CD14-positive monocyte (primary cell): ENCODE measurements at regions not wholly inside any gene's neighbourhood (a gene's known extent, or its start where the extent isn't known, plus 50 kb on each side); places are given as distances from the start of the nearest gene placed in this dataset.

Experiments used
- DNase-seq, 3 donors: peaks; one replicate each; pipeline ENCODE4 v3.0.0-alpha.2; 2011 to 2022
- H2AFZ ChIP-seq: 2 replicates; pipeline ENCODE4 v1.6.0; 2012; ENCODE audit warnings: mild to moderate bottlenecking, low read depth, low read length, inconsistent platforms; ENCODE audit not compliant: insufficient read depth, poor library complexity, severe bottlenecking
- H3K27ac ChIP-seq, 2 donors: 1 replicate in 1 of 2; 2 replicates in 1 of 2; pipeline ENCODE4 v1.5.1; 2012 to 2013; ENCODE audit warnings: low read length in 2 of 2, control low read depth in 1 of 2, inconsistent platforms in 1 of 2, low read depth in 1 of 2, mild to moderate bottlenecking in 1 of 2
- H3K27me3 ChIP-seq, 2 donors: one replicate each; pipeline versions ENCODE4 v1.6.0 to v1.6.1; 2011 to 2013; ENCODE audit warnings: low read length in 2 of 2; ENCODE audit not compliant: control insufficient read depth in 2 of 2, insufficient read depth in 2 of 2
- H3K36me3 ChIP-seq, 2 donors: replicated peaks in 1 of 2; 1 replicate in 1 of 2; 2 replicates in 1 of 2; pipeline versions ENCODE4 v1.5.1 to v1.6.1; 2012 to 2013; ENCODE audit warnings: low read length in 2 of 2, control low read depth in 1 of 2, inconsistent platforms in 1 of 2, mild to moderate bottlenecking in 1 of 2; ENCODE audit not compliant: insufficient read depth in 2 of 2, control insufficient read depth in 1 of 2
- H3K4me1 ChIP-seq, 2 donors: 1 replicate in 1 of 2; 2 replicates in 1 of 2; pipeline versions ENCODE4 v1.5.1 to v1.6.1; 2012 to 2013; ENCODE audit warnings: low read length in 2 of 2, control low read depth in 1 of 2, inconsistent platforms in 1 of 2, mild to moderate bottlenecking in 1 of 2, moderate library complexity in 1 of 2; ENCODE audit not compliant: insufficient read depth in 2 of 2, control insufficient read depth in 1 of 2
- H3K4me2 ChIP-seq: replicated peaks from 2 replicates; pipeline ENCODE3; 2012; ENCODE audit warnings: low read length, moderate library complexity, mild to moderate bottlenecking; ENCODE audit not compliant: poor library complexity, severe bottlenecking; ENCODE audit errors: extremely low read depth
- H3K4me3 ChIP-seq, 3 experiments: fragments of 200-600 bp in 1 of 3; sonication (generic) in 1 of 3; replicated peaks in 1 of 3; 1 replicate in 2 of 3; 2 replicates in 1 of 3; pipeline ENCODE4 v1.5.1; 2011 to 2013; ENCODE audit warnings: low read length in 3 of 3, mild to moderate bottlenecking in 3 of 3, control low read depth in 2 of 3, low read depth in 2 of 3, inconsistent platforms in 1 of 3, moderate library complexity in 1 of 3
- H3K79me2 ChIP-seq: 2 replicates; pipeline ENCODE4 v1.6.0; 2012; ENCODE audit warnings: mild to moderate bottlenecking, control low read depth, inconsistent platforms, low read length, moderate library complexity; ENCODE audit not compliant: insufficient read depth
- H3K9ac ChIP-seq: 2 replicates; pipeline ENCODE4 v1.6.0; 2017; ENCODE audit warnings: low read length, mild to moderate bottlenecking; ENCODE audit not compliant: insufficient read depth, poor library complexity, severe bottlenecking
- H3K9me3 ChIP-seq, 2 donors: replicated peaks in 1 of 2; 1 replicate in 1 of 2; 2 replicates in 1 of 2; pipeline versions ENCODE4 v1.5.1 to v1.6.1; 2012 to 2013; ENCODE audit warnings: low read length in 2 of 2, control low read depth in 1 of 2; ENCODE audit not compliant: control insufficient read depth in 1 of 2, insufficient read depth in 1 of 2
- H4K20me1 ChIP-seq: 2 replicates; pipeline ENCODE4 v1.6.0; 2012; ENCODE audit warnings: mild to moderate bottlenecking, low read length, control low read depth, moderate library complexity; ENCODE audit not compliant: insufficient read depth
- H3K27ac Mint-ChIP-seq, 7 donors: one replicate each; pipeline ENCODE4 v1.8.0; 2020; ENCODE audit warnings: mild to moderate bottlenecking in 7 of 7, mixed read lengths in 7 of 7, moderate library complexity in 6 of 7, inconsistent platforms in 2 of 7
- H3K27me3 Mint-ChIP-seq, 3 donors: one replicate each; pipeline ENCODE4 v1.8.0; 2021 to 2022; ENCODE audit warnings: low read depth in 3 of 3, mild to moderate bottlenecking in 3 of 3, mixed read lengths in 3 of 3, moderate library complexity in 3 of 3, inconsistent platforms in 1 of 3
- H3K36me3 Mint-ChIP-seq, 2 donors: one replicate each; pipeline ENCODE4 v1.8.0; 2020; ENCODE audit warnings: mixed read lengths in 2 of 2, inconsistent platforms in 1 of 2, mild to moderate bottlenecking in 1 of 2
- H3K4me1 Mint-ChIP-seq: one replicate; pipeline ENCODE4 v1.8.0; 2020; ENCODE audit warnings: mild to moderate bottlenecking, mixed read lengths
- H3K4me3 Mint-ChIP-seq, 2 donors: one replicate each; pipeline ENCODE4 v1.8.0; 2020; ENCODE audit warnings: mild to moderate bottlenecking in 2 of 2, mixed read lengths in 2 of 2, moderate library complexity in 1 of 2
- H3K9me3 Mint-ChIP-seq, 7 donors: one replicate each; pipeline ENCODE4 v1.8.0; 2020 to 2022; ENCODE audit warnings: mixed read lengths in 7 of 7, mild to moderate bottlenecking in 6 of 7, moderate library complexity in 6 of 7, inconsistent platforms in 2 of 7
- CTCF ChIP-seq: fragments of 200-600 bp; IDR thresholded peaks from one replicate; pipeline ENCODE4 v1.8.0; 2022; ENCODE audit warnings: antibody characterized with exemption, mild to moderate bottlenecking
- WGBS: methylation state at CpG from one replicate; pipeline ENCODE4 v1.1.5; 2013; ENCODE audit warnings: missing lambda C conversion rate; ENCODE audit not compliant: insufficient coverage; 5-methylcytosine and 5-hydroxymethylcytosine counted together
- intact Hi-C, 2 donors: fragments of 100-400 bp; cut with micrococcal nuclease; formaldehyde crosslinking; loops; one replicate each; pipeline versions ENCODE4 v1.15.0 to v1.15.1; 2023

GRCh38 chr15:26013981-26014380 is 150.9 kb upstream of the ATP10A start:
- intact Hi-C loops = no loop called here
- no peak for TF ChIP-seq CTCF
- H3K4me1 ChIP-seq = no peaks in the 10 kb centered on the region
- Mint-ChIP-seq H3K27me3 (peaks cover 0 to 5% (median 2%) of the 10 kb centered on the region in 3 donors), H3K36me3 (no peaks in the 10 kb centered on the region), H3K4me3 (no peak overlapping the region), H3K9me3 (peaks cover 0 to 14% (median 6%) of the 10 kb centered on the region in 7 donors), H3K4me1 (no peaks in the 10 kb centered on the region), H3K27ac (no peak overlapping the region)
- H3K9ac ChIP-seq = no peak overlapping the region
- no peak for DNase-seq
- no peaks in the 10 kb centered on the region for H3K36me3 ChIP-seq
- no peak overlapping the region for H2AFZ ChIP-seq
- 86% methylated on average over 3 of the region's 5 CpGs for WGBS
- H3K4me2 ChIP-seq = no peak overlapping the region
- H3K27ac ChIP-seq = no peak overlapping the region
- peaks cover 0 to 1% of the 10 kb centered on the region in 2 donors for H3K9me3 ChIP-seq
- H4K20me1 ChIP-seq = no peaks in the 10 kb centered on the region
- H3K4me3 ChIP-seq = no peak overlapping the region
- no peaks in the 10 kb centered on the region for H3K27me3 ChIP-seq
- H3K79me2 ChIP-seq = no peaks in the 10 kb centered on the region

- H3K9me3 ChIP-seq = no peaks in the 10 kb centered on the region
- no peak overlapping the region for H3K9ac ChIP-seq
- no peak for TF ChIP-seq CTCF
- H2AFZ ChIP-seq = no peak overlapping the region
- no peaks in the 10 kb centered on the region for H4K20me1 ChIP-seq
- Mint-ChIP-seq H3K36me3 (no peaks in the 10 kb centered on the region), H3K27ac (no peak overlapping the region), H3K9me3 (peaks cover 0 to 14% (median 5%) of the 10 kb centered on the region in 7 donors), H3K27me3 (peaks cover under 1 to 5% (median 2%) of the 10 kb centered on the region in 3 donors), H3K4me3 (no peak overlapping the region), H3K4me1 (no peaks in the 10 kb centered on the region)
- no peaks in the 10 kb centered on the region for H3K4me1 ChIP-seq
- no peak overlapping the region for H3K27ac ChIP-seq
- no peak overlapping the region for H3K4me3 ChIP-seq
- no peaks in the 10 kb centered on the region for H3K36me3 ChIP-seq
- WGBS = 95% methylated on average over 3 of the region's 3 CpGs
- no peak overlapping the region for H3K4me2 ChIP-seq
- DNase-seq = no peak
- intact Hi-C loops = no loop called here
- no peaks in the 10 kb centered on the region for H3K27me3 ChIP-seq
- no peaks in the 10 kb centered on the region for H3K79me2 ChIP-seq
Measured at GRCh38 chr15:26011916-26012315, 148.8 kb upstream of the ATP10A start.
